ENCODE measurements at regions not wholly inside any gene's neighbourhood (a gene's known extent, or its start where the extent isn't known, plus 50 kb on each side); places are given as distances from the start of the nearest gene placed in this dataset.

GRCh38 chr2:225122583-225123486 lies 80.6 kb upstream of the DOCK10 start:
- in situ Hi-C loops (cut with MboI), result loop anchor here (5.0 kb wide), 1 partner anchor 539 kb away; no protein-coding TSS in a partner anchor
- H2AFZ ChIP-seq (ENCODE audit: control insufficient read depth, low read depth, low read length), result no peak overlapping the region
- no peak overlapping the region for H3K4me3 ChIP-seq
- no peak for DNase-seq (ENCODE audit: low read depth, low spot score)
- BruUV-seq (replicated peaks), result no TSS peak
- H3K27me3 ChIP-seq (replicated peaks in 1 of 2; ENCODE audit: control insufficient read depth in 2 of 2, insufficient read depth in 2 of 2, low read length in 1 of 2), result no peaks in the 10 kb centered on the region; a peak in 1 of 4 replicates
- H3K79me2 ChIP-seq (ENCODE audit: control insufficient read depth, insufficient read depth, low read length), result no peaks in the 10 kb centered on the region
- H3K4me2 ChIP-seq (ENCODE audit: control insufficient read depth, insufficient read depth), result no peak overlapping the region
- no peak overlapping the region for H3K27ac ChIP-seq (ENCODE audit: control insufficient read depth, insufficient read depth)
- peak; percentile 59 for ATAC-seq
- FAIRE-seq, result no peak
- H3K9me3 ChIP-seq (replicated peaks; ENCODE audit: control insufficient read depth, insufficient read depth, low read length), result no peaks in the 10 kb centered on the region
- H3K9ac ChIP-seq (ENCODE audit: control insufficient read depth, insufficient read depth, low read length), result no peak overlapping the region
- no peaks in the 10 kb centered on the region for H3K4me1 ChIP-seq (ENCODE audit: control insufficient read depth, insufficient read depth, low read length)
- CTCF ChIA-PET, result interaction anchor here (0.7 to 5.3 kb wide), 26 partner anchors 9 to 544 kb away, joined by 3 to 59 read pairs (median 4); partner anchors contain the start of gene DOCK10
- WGBS (ENCODE audit: insufficient coverage, insufficient replicate concordance, low lambda C conversion rate, missing lambda C conversion rate), result 39% methylated on average over 15 of the region's 15 CpGs
- SMC1A ChIA-PET (ENCODE audit: uncharacterized antibody, unreplicated experiment), result interaction anchor here (0.7 to 2.4 kb wide), 14 partner anchors 9 to 538 kb away, joined by 3 to 28 read pairs (median 4); no protein-coding TSS in a partner anchor
- no peaks in the 10 kb centered on the region for H3K36me3 ChIP-seq (ENCODE audit: control insufficient read depth in 2 of 2, insufficient read depth in 2 of 2, low read length in 1 of 2)
- RAD21 ChIA-PET (ENCODE audit: unreplicated experiment), result interaction anchor here (0.7 to 1.4 kb wide), 6 partner anchors 114 to 540 kb away, joined by 3 to 7 read pairs (median 4); no protein-coding TSS in a partner anchor
- intact Hi-C loops (cut with micrococcal nuclease; ENCODE audit: unreplicated experiment), result loop anchor here (1.0 to 10.0 kb wide), 5 partner anchors 160 to 537 kb away; no protein-coding TSS in a partner anchor
- no peaks in the 10 kb centered on the region for H4K20me1 ChIP-seq (ENCODE audit: control insufficient read depth, insufficient read depth)
- POLR2A ChIA-PET, result interaction anchor here (0.5 kb wide), 1 partner anchor 81 kb away, joined by 7 read pairs; no protein-coding TSS in a partner anchor
- TF ChIP-seq SMC3 (IDR thresholded peaks at IDR 0.05; ENCODE audit: borderline replicate concordance, low read length) (peak; percentile 74; the same call in 1 of the 2 replicates), ZNF592 (IDR thresholded peaks at IDR 0.05) (no peak), RAD21 (IDR thresholded peaks at IDR 0.05; ENCODE audit: insufficient read depth, low read depth, low read length) (peak; percentile 77), WRNIP1 (IDR thresholded peaks at IDR 0.05; ENCODE audit: borderline replicate concordance, low read depth, low read length) (no peak), TCF12 (IDR thresholded peaks at IDR 0.05; ENCODE audit: low read depth, low read length) (no peak), RAD51 (IDR thresholded peaks at IDR 0.05) (no peak), SRF (IDR thresholded peaks at IDR 0.05; ENCODE audit: low read depth in 2 of 2, low read length in 2 of 2) (no peak), KDM1A (IDR thresholded peaks at IDR 0.05; ENCODE audit: borderline replicate concordance) (no peak), CTCF (IDR thresholded peaks at IDR 0.05 in 2 of 3, conservative IDR thresholded peaks at IDR 0.05 in 1 of 3; ENCODE audit: control insufficient read depth in 2 of 3, extremely low read depth in 1 of 3, insufficient read depth in 1 of 3, low read depth in 3 of 3, low read length in 3 of 3) (peak; percentile 42 to 63 (median 57); a peak in 5 of 6 replicates), CEBPB (IDR thresholded peaks at IDR 0.05; ENCODE audit: borderline replicate concordance in 1 of 2, low read depth in 2 of 2, low read length in 2 of 2) (no peak), RUNX3 (IDR thresholded peaks at IDR 0.05; ENCODE audit: low read length) (no peak), USF1 (IDR thresholded peaks at IDR 0.05; ENCODE audit: borderline replicate concordance, extremely low read length, insufficient read depth, low read depth, low read length) (no peak), PML (IDR thresholded peaks at IDR 0.05; ENCODE audit: low read length) (no peak)
